Vagina (tissue), 2 donors: ENCODE measurements at regions not wholly inside any gene's neighbourhood (a gene's known extent, or its start where the extent isn't known, plus 50 kb on each side); places are given as distances from the start of the nearest gene placed in this dataset.

Experiments used
- DNase-seq, 2 donors: peaks; one replicate each; pipeline ENCODE4 v3.0.0-alpha.2; 2017; ENCODE audit errors: extremely low spot score in 2 of 2
- H3K27ac ChIP-seq: fragments of 200-600 bp; sonication (generic); one replicate; pipeline ENCODE4 v1.5.1; 2019
- H3K27me3 ChIP-seq: fragments of 200-600 bp; sonication (generic); one replicate; pipeline ENCODE4 v1.5.1; 2019
- H3K36me3 ChIP-seq, 2 donors: fragments of 200-600 bp; sonication (generic); one replicate each; pipeline ENCODE4 v1.5.1; 2017 to 2019
- H3K4me1 ChIP-seq: fragments of 200-600 bp; sonication (generic); one replicate; pipeline ENCODE4 v1.5.1; 2019
- H3K4me3 ChIP-seq, 2 donors: fragments of 200-600 bp; sonication (generic); 1 replicate in 1 of 2; 2 replicates in 1 of 2; pipeline ENCODE4 v1.5.1; 2016 to 2019
- H3K9me3 ChIP-seq: fragments of 200-600 bp; sonication (generic); one replicate; pipeline ENCODE4 v1.5.1; 2019
- CTCF ChIP-seq, 3 experiments: fragments of 450-650 bp in 2 of 3; fragments of 200-600 bp in 1 of 3; sonication (generic) in 1 of 3; IDR thresholded peaks; one replicate each; pipeline ENCODE4 v1.5.1; 2017 to 2019; ENCODE audit warnings: antibody characterized with exemption in 3 of 3, mild to moderate bottlenecking in 2 of 3, moderate library complexity in 2 of 3
- POLR2A ChIP-seq, 2 donors: fragments of 450-650 bp; IDR thresholded peaks; one replicate each; pipeline ENCODE4 v1.6.1; 2017; ENCODE audit warnings: antibody characterized with exemption in 2 of 2, mild to moderate bottlenecking in 2 of 2, moderate library complexity in 2 of 2
- POLR2AphosphoS5 ChIP-seq, 2 donors: sonication (generic); formaldehyde crosslinking; IDR thresholded peaks; one replicate each; pipeline ENCODE4 v1.9.0; 2017; ENCODE audit warnings: antibody characterized with exemption in 2 of 2, mild to moderate bottlenecking in 2 of 2, low read depth in 1 of 2; ENCODE audit not compliant: insufficient read depth in 1 of 2
- intact Hi-C: fragments of 100-400 bp; cut with DNase I; formaldehyde crosslinking; loops from one replicate; pipeline ENCODE4 v1.15.1; 2023

DNA sequence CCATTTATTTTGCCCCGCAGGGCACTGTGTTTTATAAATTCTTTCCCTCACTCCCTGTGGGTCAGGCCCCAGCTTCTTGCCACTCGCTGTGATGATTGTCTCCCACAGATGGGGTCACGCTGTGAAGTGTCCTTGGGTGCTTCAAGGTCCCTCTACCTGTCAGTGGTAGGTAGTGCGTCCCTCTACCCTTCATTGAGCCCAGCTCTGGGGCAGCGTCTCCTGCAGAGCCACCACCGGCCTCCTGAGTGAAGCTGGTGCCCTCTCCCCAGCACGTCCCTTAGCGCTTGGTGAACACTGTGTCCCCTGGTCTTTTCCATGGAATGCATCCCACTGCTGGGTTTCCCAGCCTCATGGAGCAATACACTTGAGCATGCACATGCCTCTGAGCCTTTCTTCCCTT lies 108.2 kb downstream of the NRN1 start:
- Histone ChIP-seq H3K27me3 (no peaks in the 10 kb centered on the region), H3K36me3 (no peaks in the 10 kb centered on the region), H3K4me1 (no peaks in the 10 kb centered on the region), H3K9me3 (no peaks in the 10 kb centered on the region), H3K27ac (no peak overlapping the region), H3K4me3 (no peak overlapping the region)
- no peak for TF ChIP-seq CTCF (IDR thresholded peaks at IDR 0.05)
- no peak for TF ChIP-seq POLR2A (IDR thresholded peaks at IDR 0.05)
- no peak for TF ChIP-seq POLR2AphosphoS5 (IDR thresholded peaks at IDR 0.05; ENCODE audit: insufficient read depth in 1 of 2, low read depth in 1 of 2)
- no peak for DNase-seq
- intact Hi-C loops: no loop called here

GRCh38 chr6:5898102-5898501 lies 108.6 kb downstream of the NRN1 start:
- H3K27ac ChIP-seq: no peak overlapping the region
- no peak for DNase-seq
- H3K27me3 ChIP-seq: no peaks in the 10 kb centered on the region
- intact Hi-C loops: no loop called here
- no peaks in the 10 kb centered on the region for H3K4me1 ChIP-seq
- H3K36me3 ChIP-seq: no peaks in the 10 kb centered on the region
- no peaks in the 10 kb centered on the region for H3K9me3 ChIP-seq
- no peak overlapping the region for H3K4me3 ChIP-seq
- TF ChIP-seq POLR2AphosphoS5 (IDR thresholded peaks at IDR 0.05; ENCODE audit: insufficient read depth in 1 of 2, low read depth in 1 of 2): no peak
- no peak for TF ChIP-seq CTCF (IDR thresholded peaks at IDR 0.05)
- no peak for TF ChIP-seq POLR2A (IDR thresholded peaks at IDR 0.05)

DNA sequence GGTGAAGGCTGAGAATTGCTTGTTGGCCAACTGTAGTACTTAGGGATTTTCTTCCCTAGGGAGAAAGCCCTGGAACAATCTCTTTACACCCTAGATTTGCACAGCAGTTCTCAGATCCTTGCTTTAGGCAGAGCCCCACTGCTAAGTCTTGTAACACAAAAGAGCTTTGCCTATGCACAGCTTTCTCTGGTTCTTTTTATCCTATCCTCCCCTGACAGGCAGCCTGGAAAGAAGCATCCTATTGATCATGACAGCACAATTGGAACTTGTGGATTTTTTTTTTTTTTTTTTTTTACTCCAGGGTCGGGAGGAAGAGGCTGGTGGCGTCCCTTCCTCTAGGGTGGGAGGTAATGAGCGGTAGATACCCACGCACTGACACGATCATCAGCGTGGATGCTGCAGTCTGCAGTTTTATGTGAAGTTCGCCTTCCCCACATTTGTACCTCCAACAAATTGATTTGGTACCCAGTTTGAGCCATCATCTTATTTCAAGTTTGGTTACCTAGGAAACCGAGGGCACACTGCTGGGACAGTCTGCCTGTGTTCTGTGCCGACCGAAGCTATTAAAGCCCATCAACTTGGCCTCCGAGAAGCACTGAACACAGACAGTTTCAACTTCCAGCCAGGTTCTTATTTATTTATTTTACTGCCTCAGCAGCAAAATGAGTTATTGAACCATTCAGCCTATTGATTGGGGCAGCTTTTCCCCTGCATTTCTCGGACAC lies 110.1 kb downstream of the NRN1 start:
- no peaks in the 10 kb centered on the region for H3K36me3 ChIP-seq
- H3K27ac ChIP-seq: no peak overlapping the region
- no peaks in the 10 kb centered on the region for H3K4me1 ChIP-seq
- no peak overlapping the region for H3K4me3 ChIP-seq
- TF ChIP-seq POLR2A (IDR thresholded peaks at IDR 0.05) (no peak), POLR2AphosphoS5 (IDR thresholded peaks at IDR 0.05; ENCODE audit: insufficient read depth in 1 of 2, low read depth in 1 of 2) (no peak), CTCF (IDR thresholded peaks at IDR 0.05) (no peak)
- DNase-seq: peak in 1 of 2 donors; percentile 29
- H3K9me3 ChIP-seq: no peaks in the 10 kb centered on the region
- no peaks in the 10 kb centered on the region for H3K27me3 ChIP-seq
- intact Hi-C loops: no loop called here

GRCh38 chr6:5894357-5894756 lies 112.4 kb downstream of the NRN1 start:
- H3K4me1 ChIP-seq: no peaks in the 10 kb centered on the region
- no peaks in the 10 kb centered on the region for H3K36me3 ChIP-seq
- H3K27ac ChIP-seq: no peak overlapping the region
- no peak overlapping the region for H3K4me3 ChIP-seq
- intact Hi-C loops: no loop called here
- H3K27me3 ChIP-seq: no peaks in the 10 kb centered on the region
- DNase-seq: peak in 1 of 2 donors; percentile 44
- no peaks in the 10 kb centered on the region for H3K9me3 ChIP-seq
- no peak for TF ChIP-seq POLR2A (IDR thresholded peaks at IDR 0.05)
- no peak for TF ChIP-seq POLR2AphosphoS5 (IDR thresholded peaks at IDR 0.05; ENCODE audit: insufficient read depth in 1 of 2, low read depth in 1 of 2)
- no peak for TF ChIP-seq CTCF (IDR thresholded peaks at IDR 0.05)

GRCh38 chr6:5893295-5893694 lies 113.4 kb downstream of the NRN1 start:
- no peaks in the 10 kb centered on the region for H3K27me3 ChIP-seq
- no peak for TF ChIP-seq CTCF (IDR thresholded peaks at IDR 0.05)
- TF ChIP-seq POLR2A (IDR thresholded peaks at IDR 0.05): no peak
- no peak for TF ChIP-seq POLR2AphosphoS5 (IDR thresholded peaks at IDR 0.05; ENCODE audit: insufficient read depth in 1 of 2, low read depth in 1 of 2)
- no peak overlapping the region for H3K4me3 ChIP-seq
- no peaks in the 10 kb centered on the region for H3K4me1 ChIP-seq
- H3K9me3 ChIP-seq: no peaks in the 10 kb centered on the region
- intact Hi-C loops: no loop called here
- H3K27ac ChIP-seq: no peak overlapping the region
- H3K36me3 ChIP-seq: no peaks in the 10 kb centered on the region
- peak in 1 of 2 donors; percentile 65 for DNase-seq
